IPS-18c (cell line): ENCODE measurements at regions not wholly inside any gene's neighbourhood (a gene's known extent, or its start where the extent isn't known, plus 50 kb on each side); places are given as distances from the start of the nearest gene placed in this dataset.

ENCODE experiments used
- H3K4me3 ChIP-seq: 2 replicates; pipeline ENCODE4 v1.7.0; 2013; ENCODE audit warnings: low read depth, mild to moderate bottlenecking, low read length, moderate library complexity; ENCODE audit not compliant: insufficient read depth
- H3K9me3 ChIP-seq: one replicate; pipeline ENCODE4 v1.6.1; 2013; ENCODE audit warnings: mild to moderate bottlenecking, low read length, moderate library complexity; ENCODE audit not compliant: control insufficient read depth, insufficient read depth

GRCh38 chr19:34832581-34833112, 59.6 kb upstream of the ZNF599 start:
- Histone ChIP-seq H3K4me3 (no peak overlapping the region), H3K9me3 (no peaks in the 10 kb centered on the region)

- Histone ChIP-seq H3K9me3 (no peaks in the 10 kb centered on the region), H3K4me3 (no peak overlapping the region)
Observed at GRCh38 chr19:34831714-34832113, 58.7 kb upstream of the ZNF599 start.

- Histone ChIP-seq H3K4me3 (no peak overlapping the region), H3K9me3 (no peaks in the 10 kb centered on the region)
Observed at GRCh38 chr19:34828156-34828555, 55.1 kb upstream of the ZNF599 start.

- H3K9me3 ChIP-seq = no peaks in the 10 kb centered on the region
- H3K4me3 ChIP-seq = no peak overlapping the region
Observed at GRCh38 chr19:34825212-34825611, 52.2 kb upstream of the ZNF599 start.

GRCh38 chr19:34824686-34825085, 51.7 kb upstream of the ZNF599 start:
- H3K4me3 ChIP-seq = no peak overlapping the region
- H3K9me3 ChIP-seq = no peaks in the 10 kb centered on the region
